ENCODE measurements at regions not wholly inside any gene's neighbourhood (a gene's known extent, or its start where the extent isn't known, plus 50 kb on each side); places are given as distances from the start of the nearest gene placed in this dataset.

- no peak for DNase-seq
Observed at GRCh38 chr16:51225878-51226277, 74.8 kb upstream of the SALL1 start.

- no peak for DNase-seq
Observed at GRCh38 chr16:51224317-51224716, 73.2 kb upstream of the SALL1 start.

GRCh38 chr16:51222016-51222415, 70.9 kb upstream of the SALL1 start:
- no peak for DNase-seq

GRCh38 chr16:51211148-51211547, 60.1 kb upstream of the SALL1 start:
- DNase-seq = no peak

GRCh38 chr16:51210087-51210486, 59.0 kb upstream of the SALL1 start:
- DNase-seq = no peak

- no peak for DNase-seq
Observed at GRCh38 chr16:51201604-51202003, 50.5 kb upstream of the SALL1 start.

Measured in NCI-H2171 (cell line).